H1 (cell line): ENCODE measurements at regions not wholly inside any gene's neighbourhood (a gene's known extent, or its start where the extent isn't known, plus 50 kb on each side); places are given as distances from the start of the nearest gene placed in this dataset.
A peak's percentile ranks its signal among the peaks of the same experiment; 100 is the strongest.
"Not testable (repeated sequence)": the region's sequence is repeated elsewhere in the genome, so short reads cannot be mapped to it uniquely, and the experiment has no call there.

Source experiments
- CTCF ChIP-seq, 3 experiments: IDR thresholded peaks; 1 replicate in 2 of 3; 2 replicates in 1 of 3; pipeline versions ENCODE4 v1.5.1 to v1.6.1; 2011; ENCODE audit warnings: low read length in 3 of 3, mild to moderate bottlenecking in 3 of 3, inconsistent platforms in 2 of 3, low read depth in 1 of 3, moderate library complexity in 1 of 3; ENCODE audit not compliant: insufficient read depth in 1 of 3; ENCODE audit errors: control extremely low read depth in 1 of 3
- FOSL1 ChIP-seq: IDR thresholded peaks from 2 replicates; pipeline ENCODE4 v1.6.1; 2011; ENCODE audit warnings: mild to moderate bottlenecking, low read depth, low read length, moderate library complexity; ENCODE audit not compliant: insufficient read depth
- KDM1A ChIP-seq: fragments of 200-600, 300-600 bp; sonication (generic); IDR thresholded peaks from 2 replicates; pipeline ENCODE4 v1.7.1; 2016; ENCODE audit warnings: mild to moderate bottlenecking, low read length, borderline replicate concordance
- POLR2AphosphoS5 ChIP-seq: IDR thresholded peaks from 2 replicates; pipeline ENCODE4 v1.6.1; 2011; ENCODE audit warnings: low read depth, low read length
- SIN3A ChIP-seq, 2 experiments: IDR thresholded peaks in 1 of 2; conservative IDR thresholded peaks in 1 of 2; 2 replicates each; pipeline ENCODE4 v1.6.1; 2011 to 2012; ENCODE audit warnings: low read length in 2 of 2, improper control_type of control experiment in 1 of 2, low read depth in 1 of 2, mild to moderate bottlenecking in 1 of 2
- TCF12 ChIP-seq: IDR thresholded peaks from 2 replicates; pipeline ENCODE4 v1.6.1; 2011; ENCODE audit warnings: low read depth, mild to moderate bottlenecking, low read length
- YY1 ChIP-seq: IDR thresholded peaks from 2 replicates; pipeline ENCODE4 v1.6.1; 2011; ENCODE audit warnings: low read depth, mild to moderate bottlenecking, low read length
- ZNF274 ChIP-seq: IDR thresholded peaks from 2 replicates; pipeline ENCODE4 v1.7.0; 2012; ENCODE audit warnings: low read length, borderline replicate concordance; ENCODE audit errors: extremely low read depth

GRCh38 chr4:137733174-137734141, 201.2 kb upstream of the PCDH18 start:
- TF ChIP-seq TCF12; POLR2AphosphoS5; ZNF274; YY1; SIN3A (conservative IDR thresholded peaks at IDR 0.05 in 1 of 2, IDR thresholded peaks at IDR 0.05 in 1 of 2; ENCODE audit: low read depth in 1 of 2, low read length in 2 of 2); FOSL1; KDM1A: not testable (repeated sequence)
- peak; percentile 64 to 87 (median 79) for TF ChIP-seq CTCF (IDR thresholded peaks at IDR 0.05; ENCODE audit: control extremely low read depth in 1 of 3, insufficient read depth in 1 of 3, low read depth in 1 of 3, low read length in 3 of 3)
